Prostate gland (tissue), 2 donors: ENCODE measurements at regions not wholly inside any gene's neighbourhood (a gene's known extent, or its start where the extent isn't known, plus 50 kb on each side); places are given as distances from the start of the nearest gene placed in this dataset.

Experiments used
- CTCF ChIP-seq, 4 experiments: fragments of 200-600 bp in 2 of 4; fragments of 450-650 bp in 2 of 4; sonication (generic) in 2 of 4; IDR thresholded peaks; 1 replicate in 3 of 4; 2 replicates in 1 of 4; pipeline ENCODE4 v1.5.1; 2016 to 2019; ENCODE audit warnings: antibody characterized with exemption in 4 of 4, mild to moderate bottlenecking in 2 of 4, moderate library complexity in 2 of 4
- POLR2A ChIP-seq: fragments of 450-650 bp; IDR thresholded peaks from one replicate; pipeline ENCODE4 v1.6.1; 2016; ENCODE audit warnings: antibody characterized with exemption, mild to moderate bottlenecking

- TF ChIP-seq POLR2A (no peak), CTCF (IDR thresholded peaks at IDR 0.05) (no peak)
These were observed 216.7 kb upstream of the C11orf87 start for GRCh38 chr11:109205312-109205711.
